Parathyroid adenoma (tissue), 2 donors: ENCODE measurements at regions not wholly inside any gene's neighbourhood (a gene's known extent, or its start where the extent isn't known, plus 50 kb on each side); places are given as distances from the start of the nearest gene placed in this dataset.

Experiments
- H2AFZ ChIP-seq: fragments of 300-600 bp; sonication (generic); one replicate; pipeline ENCODE4 v1.7.0; 2017; ENCODE audit warnings: antibody characterized with exemption, mild to moderate bottlenecking
- H3K27ac ChIP-seq: fragments of 300-600 bp; sonication (generic); one replicate; pipeline ENCODE4 v1.7.0; 2017
- H3K27me3 ChIP-seq: fragments of 300-600 bp; sonication (generic); one replicate; pipeline ENCODE4 v1.7.0; 2017; ENCODE audit warnings: low read length; ENCODE audit not compliant: control insufficient read depth, insufficient read depth
- H3K36me3 ChIP-seq: fragments of 300-600 bp; sonication (generic); one replicate; pipeline ENCODE4 v1.7.0; 2017; ENCODE audit warnings: low read length; ENCODE audit not compliant: control insufficient read depth, insufficient read depth
- H3K4me1 ChIP-seq: fragments of 300-600 bp; sonication (generic); one replicate; pipeline ENCODE4 v1.7.0; 2017; ENCODE audit warnings: control low read depth
- H3K4me2 ChIP-seq: fragments of 300-600 bp; sonication (generic); one replicate; pipeline ENCODE4 v1.7.0; 2017; ENCODE audit warnings: low read length
- H3K4me3 ChIP-seq: fragments of 300-600 bp; sonication (generic); one replicate; pipeline ENCODE4 v1.7.0; 2017; ENCODE audit warnings: low read depth, low read length
- H3K79me2 ChIP-seq: fragments of 300-600 bp; sonication (generic); one replicate; pipeline ENCODE4 v1.7.0; 2017; ENCODE audit warnings: control low read depth
- H3K9ac ChIP-seq: fragments of 300-600 bp; sonication (generic); one replicate; pipeline ENCODE4 v1.7.0; 2017; ENCODE audit warnings: mild to moderate bottlenecking
- H3K9me3 ChIP-seq: fragments of 300-600 bp; sonication (generic); one replicate; pipeline ENCODE4 v1.7.0; 2017; ENCODE audit warnings: low read length; ENCODE audit not compliant: control insufficient read depth
- CTCF ChIP-seq: fragments of 300-600 bp; sonication (generic); IDR thresholded peaks from one replicate; pipeline ENCODE4 v1.7.0; 2017; ENCODE audit warnings: antibody characterized with exemption, mild to moderate bottlenecking
- donor health status: primary hyperparathyroidism.

GRCh38 chr1:37137601-37138000 is 103.3 kb upstream of the GRIK3 start:
- Histone ChIP-seq H3K27me3 (no peaks in the 10 kb centered on the region), H3K9me3 (no peaks in the 10 kb centered on the region), H3K36me3 (no peaks in the 10 kb centered on the region), H2AFZ (no peak overlapping the region), H3K79me2 (no peaks in the 10 kb centered on the region), H3K4me1 (no peaks in the 10 kb centered on the region), H3K4me3 (no peak overlapping the region), H3K4me2 (no peak overlapping the region), H3K27ac (no peak overlapping the region), H3K9ac (no peak overlapping the region)
- TF ChIP-seq CTCF = no peak

- no peak overlapping the region for H3K4me2 ChIP-seq
- no peaks in the 10 kb centered on the region for H3K79me2 ChIP-seq
- H3K27me3 ChIP-seq = no peaks in the 10 kb centered on the region
- no peaks in the 10 kb centered on the region for H3K4me1 ChIP-seq
- H3K9me3 ChIP-seq = no peaks in the 10 kb centered on the region
- no peak overlapping the region for H3K9ac ChIP-seq
- no peaks in the 10 kb centered on the region for H3K36me3 ChIP-seq
- H3K27ac ChIP-seq = no peak overlapping the region
- H2AFZ ChIP-seq = no peak overlapping the region
- no peak overlapping the region for H3K4me3 ChIP-seq
- no peak for TF ChIP-seq CTCF
These were observed 109.5 kb upstream of the GRIK3 start for GRCh38 chr1:37143800-37144199.

- Histone ChIP-seq H3K4me3 (no peak overlapping the region), H3K9me3 (no peaks in the 10 kb centered on the region), H3K27me3 (no peaks in the 10 kb centered on the region), H3K36me3 (no peaks in the 10 kb centered on the region), H3K9ac (no peak overlapping the region), H3K4me1 (no peaks in the 10 kb centered on the region), H3K4me2 (no peak overlapping the region), H3K27ac (no peak overlapping the region), H3K79me2 (no peaks in the 10 kb centered on the region), H2AFZ (no peak overlapping the region)
- no peak for TF ChIP-seq CTCF
These were observed 111.8 kb upstream of the GRIK3 start for GRCh38 chr1:37146071-37146470.

GRCh38 chr1:37147392-37147831 is 113.1 kb upstream of the GRIK3 start:
- H3K79me2 ChIP-seq = no peaks in the 10 kb centered on the region
- H3K4me1 ChIP-seq = no peaks in the 10 kb centered on the region
- no peaks in the 10 kb centered on the region for H3K27me3 ChIP-seq
- H3K9me3 ChIP-seq = no peaks in the 10 kb centered on the region
- no peak for TF ChIP-seq CTCF
- no peaks in the 10 kb centered on the region for H3K36me3 ChIP-seq
- H3K4me3 ChIP-seq = no peak overlapping the region
- H2AFZ ChIP-seq = no peak overlapping the region
- no peak overlapping the region for H3K4me2 ChIP-seq
- H3K27ac ChIP-seq = no peak overlapping the region
- H3K9ac ChIP-seq = no peak overlapping the region

GRCh38 chr1:37147906-37148305 is 113.6 kb upstream of the GRIK3 start:
- Histone ChIP-seq H3K4me3 (no peak overlapping the region), H3K9ac (no peak overlapping the region), H2AFZ (no peak overlapping the region), H3K79me2 (no peaks in the 10 kb centered on the region), H3K27me3 (no peaks in the 10 kb centered on the region), H3K4me1 (no peaks in the 10 kb centered on the region), H3K36me3 (no peaks in the 10 kb centered on the region), H3K9me3 (no peaks in the 10 kb centered on the region), H3K27ac (no peak overlapping the region), H3K4me2 (no peak overlapping the region)
- TF ChIP-seq CTCF = no peak
